ENCODE measurements at regions not wholly inside any gene's neighbourhood (a gene's known extent, or its start where the extent isn't known, plus 50 kb on each side); places are given as distances from the start of the nearest gene placed in this dataset.

DNA sequence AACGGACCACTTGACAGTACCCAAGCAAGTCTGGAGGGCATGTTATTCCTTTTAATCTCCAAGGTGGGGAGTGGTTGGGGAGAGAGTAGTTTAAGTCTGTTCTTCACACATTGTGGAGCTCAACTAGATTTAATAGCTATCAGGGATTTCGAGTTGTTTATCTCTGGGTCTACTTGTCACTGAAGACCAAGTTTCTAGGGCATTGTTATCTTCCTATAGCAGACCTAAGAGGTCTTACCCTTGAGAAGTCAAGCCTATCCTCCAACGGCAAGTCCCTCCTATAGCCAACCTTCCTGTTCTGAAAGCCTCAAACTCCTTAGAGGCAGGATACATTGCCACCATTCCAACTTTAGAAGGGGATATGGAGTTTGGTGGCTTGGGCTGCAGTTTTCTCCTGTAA is 164.5 kb upstream of the MOCS1 start:
- POLR2A ChIA-PET = no interaction called here
- CTCF ChIA-PET = no interaction called here
- no peak for DNase-seq (ENCODE audit: extremely low spot score)
- TF ChIP-seq L3MBTL2 (conservative IDR thresholded peaks at IDR 0.05) (no peak), ARNT (IDR thresholded peaks at IDR 0.05) (no peak), SUZ12 (IDR thresholded peaks at IDR 0.05) (no peak), ZNF384 (IDR thresholded peaks at IDR 0.05) (no peak), NFRKB (IDR thresholded peaks at IDR 0.05) (no peak), FOXK2 (IDR thresholded peaks at IDR 0.05) (no peak), SP1 (IDR thresholded peaks at IDR 0.05) (no peak), CTBP1 (IDR thresholded peaks at IDR 0.05; ENCODE audit: borderline replicate concordance) (no peak), ELF4 (IDR thresholded peaks at IDR 0.05) (no peak), FOXM1 (IDR thresholded peaks at IDR 0.05; ENCODE audit: borderline replicate concordance) (no peak)
- TF ChIP-seq, protein P1, sequence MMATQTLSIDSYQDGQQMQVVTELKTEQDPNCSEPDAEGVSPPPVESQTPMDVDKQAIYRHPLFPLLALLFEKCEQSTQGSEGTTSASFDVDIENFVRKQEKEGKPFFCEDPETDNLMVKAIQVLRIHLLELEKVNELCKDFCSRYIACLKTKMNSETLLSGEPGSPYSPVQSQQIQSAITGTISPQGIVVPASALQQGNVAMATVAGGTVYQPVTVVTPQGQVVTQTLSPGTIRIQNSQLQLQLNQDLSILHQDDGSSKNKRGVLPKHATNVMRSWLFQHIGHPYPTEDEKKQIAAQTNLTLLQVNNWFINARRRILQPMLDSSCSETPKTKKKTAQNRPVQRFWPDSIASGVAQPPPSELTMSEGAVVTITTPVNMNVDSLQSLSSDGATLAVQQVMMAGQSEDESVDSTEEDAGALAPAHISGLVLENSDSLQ (IDR thresholded peaks at IDR 0.05) = no peak

DNA sequence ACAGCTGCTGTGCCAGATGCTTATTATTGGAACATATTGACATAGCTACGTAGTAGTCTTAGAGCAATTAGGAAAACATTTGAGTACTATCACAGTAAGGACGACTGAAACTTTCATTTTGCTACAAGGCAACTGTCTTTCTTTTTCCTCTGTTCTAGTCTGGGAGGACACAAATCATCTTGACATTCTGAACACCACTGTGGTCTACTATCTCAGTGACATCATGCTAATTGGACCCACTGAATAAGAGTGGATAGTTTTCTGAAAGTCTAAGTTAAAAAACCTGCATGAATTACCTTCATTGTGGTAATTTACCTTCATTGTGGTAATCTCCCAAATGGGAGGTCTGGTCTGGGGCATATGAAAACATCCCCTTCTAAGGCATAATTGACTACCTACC is 163.3 kb upstream of the MOCS1 start:
- POLR2A ChIA-PET = no interaction called here
- no peak for DNase-seq (ENCODE audit: extremely low spot score)
- CTCF ChIA-PET = no interaction called here
- TF ChIP-seq FOXM1 (IDR thresholded peaks at IDR 0.05; ENCODE audit: borderline replicate concordance) = no peak

DNA sequence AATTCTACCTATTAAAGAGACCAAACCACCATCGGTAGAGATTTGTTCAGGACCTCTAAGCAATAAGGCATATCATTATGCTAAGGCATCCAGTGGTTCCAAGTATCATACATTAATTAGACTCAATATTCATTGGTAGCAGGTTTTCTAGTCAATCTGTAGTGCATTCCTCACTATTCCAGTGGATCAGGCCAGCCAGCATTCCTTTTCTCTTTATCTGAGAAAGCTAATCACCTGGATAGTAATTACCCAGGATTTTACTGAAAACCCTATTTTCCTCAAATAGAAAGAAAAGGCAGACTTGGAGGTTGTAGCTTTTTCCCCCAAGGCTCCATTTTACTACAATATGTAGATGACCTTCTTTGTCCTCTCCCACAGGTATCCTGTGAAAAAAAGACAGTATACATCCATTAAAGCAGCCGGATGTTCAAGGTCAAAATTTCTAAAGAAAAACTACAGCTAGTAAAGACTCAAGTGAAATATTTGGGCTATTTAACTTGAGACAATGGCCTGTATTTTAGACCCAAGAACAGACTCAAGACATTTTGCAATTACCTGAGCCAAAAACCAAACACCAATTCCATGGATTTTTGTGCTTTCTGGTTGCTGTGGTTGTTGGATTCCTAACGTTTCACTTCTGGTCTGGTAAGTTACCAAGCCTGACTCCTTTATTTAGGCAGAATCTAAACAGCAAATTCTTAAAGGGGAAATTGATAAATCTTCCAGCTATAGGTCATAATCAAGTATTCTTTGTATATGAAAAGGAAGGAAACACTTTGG is 149.1 kb upstream of the MOCS1 start:
- ChIA-PET POLR2A (no interaction called here), CTCF (no interaction called here)
- DNase-seq (ENCODE audit: extremely low spot score) = no peak
- TF ChIP-seq HDGF (IDR thresholded peaks at IDR 0.05; ENCODE audit: borderline replicate concordance) (no peak), BHLHE40 (IDR thresholded peaks at IDR 0.05; ENCODE audit: borderline replicate concordance) (no peak), ELF4 (IDR thresholded peaks at IDR 0.05) (no peak), SP1 (IDR thresholded peaks at IDR 0.05) (no peak), CTBP1 (IDR thresholded peaks at IDR 0.05; ENCODE audit: borderline replicate concordance) (no peak), FOXM1 (IDR thresholded peaks at IDR 0.05; ENCODE audit: borderline replicate concordance) (no peak), NFRKB (IDR thresholded peaks at IDR 0.05) (no peak), FOXA1 (IDR thresholded peaks at IDR 0.05) (no peak), FOXK2 (IDR thresholded peaks at IDR 0.05) (no peak), ZNF384 (IDR thresholded peaks at IDR 0.05) (no peak), L3MBTL2 (conservative IDR thresholded peaks at IDR 0.05) (no peak), TARDBP (IDR thresholded peaks at IDR 0.05) (no peak), SUZ12 (IDR thresholded peaks at IDR 0.05) (no peak), ARNT (IDR thresholded peaks at IDR 0.05) (no peak)
- TF ChIP-seq, protein P1 (IDR thresholded peaks at IDR 0.05) = no peak

DNA sequence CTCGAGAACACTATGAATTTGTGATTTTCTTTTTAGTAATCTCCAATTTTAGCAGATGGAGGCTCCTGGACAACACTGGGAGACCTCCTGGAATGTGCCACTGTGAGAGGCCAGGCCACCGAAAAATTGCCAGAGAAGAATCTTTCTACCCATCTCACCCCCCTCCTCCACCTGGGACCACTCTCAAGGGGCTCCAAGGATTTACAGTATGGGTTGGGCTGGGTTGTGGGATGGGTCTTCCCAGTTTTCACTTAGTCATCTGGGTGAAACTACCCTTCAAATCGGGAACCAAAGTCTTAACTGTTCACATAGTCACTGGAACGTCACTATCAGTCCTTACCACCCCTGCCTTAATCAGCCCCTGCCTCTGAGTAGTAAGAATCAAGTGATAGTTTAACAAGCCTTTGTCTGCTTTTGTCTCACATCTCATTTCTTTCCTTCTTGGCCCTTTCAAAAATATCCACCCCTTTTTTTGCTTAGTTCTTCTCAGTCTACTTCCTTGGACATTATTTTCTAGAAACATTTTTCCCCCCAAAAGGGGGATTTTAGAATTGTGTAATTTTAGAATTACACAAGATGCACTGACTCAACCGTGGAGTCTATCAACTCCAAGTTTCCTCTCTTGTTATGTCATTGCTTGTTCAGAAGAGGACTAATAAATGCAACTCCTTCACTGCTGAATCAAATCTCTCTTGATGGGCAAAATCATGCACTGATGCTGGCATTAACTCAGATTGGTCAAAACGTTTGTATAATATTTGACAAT is 148.2 kb upstream of the MOCS1 start:
- POLR2A ChIA-PET = no interaction called here
- TF ChIP-seq, protein P1 (IDR thresholded peaks at IDR 0.05) = no peak
- no peak for TF ChIP-seq HDGF (IDR thresholded peaks at IDR 0.05; ENCODE audit: borderline replicate concordance)
- TF ChIP-seq SUZ12 (IDR thresholded peaks at IDR 0.05) = no peak
- no peak for TF ChIP-seq LEF1 (IDR thresholded peaks at IDR 0.05; ENCODE audit: borderline replicate concordance)
- no peak for TF ChIP-seq ELF4 (IDR thresholded peaks at IDR 0.05)
- no peak for TF ChIP-seq FOXA1 (IDR thresholded peaks at IDR 0.05)
- TF ChIP-seq SP1 (IDR thresholded peaks at IDR 0.05) = no peak
- TF ChIP-seq L3MBTL2 (conservative IDR thresholded peaks at IDR 0.05) = no peak
- TF ChIP-seq CTBP1 (IDR thresholded peaks at IDR 0.05; ENCODE audit: borderline replicate concordance) = no peak
- no peak for TF ChIP-seq TARDBP (IDR thresholded peaks at IDR 0.05)
- no peak for TF ChIP-seq FOXM1 (IDR thresholded peaks at IDR 0.05; ENCODE audit: borderline replicate concordance)
- no peak for TF ChIP-seq FOXK2 (IDR thresholded peaks at IDR 0.05)
- no peak for TF ChIP-seq ZNF384 (IDR thresholded peaks at IDR 0.05)
- CTCF ChIA-PET = interaction anchor here (0.6 kb wide), 1 partner anchor 268 kb away, joined by 3 read pairs; no protein-coding TSS in a partner anchor
- DNase-seq (ENCODE audit: extremely low spot score) = no peak

DNA sequence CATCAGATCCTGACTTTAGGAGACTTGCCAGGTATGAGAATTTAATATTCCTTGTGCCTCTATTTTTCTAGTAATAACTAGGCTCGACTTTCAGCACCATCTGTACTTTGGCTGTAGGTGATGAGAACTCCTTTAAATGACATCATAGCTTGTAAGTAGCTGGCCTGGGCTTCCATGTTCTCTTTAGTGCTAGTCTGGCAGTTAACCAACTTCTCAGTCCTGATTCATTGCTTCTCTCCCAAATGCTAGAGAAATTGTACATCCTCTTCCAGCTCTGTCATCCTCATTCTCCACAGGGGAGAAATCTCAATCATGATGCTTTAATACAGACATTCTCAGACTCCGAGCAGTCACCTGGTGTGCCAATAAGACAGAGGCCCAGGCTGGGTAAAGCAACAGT is 143.5 kb upstream of the MOCS1 start:
- ChIA-PET POLR2A (no interaction called here), CTCF (no interaction called here)
- TF ChIP-seq CTBP1 (IDR thresholded peaks at IDR 0.05; ENCODE audit: borderline replicate concordance) (no peak), FOXM1 (IDR thresholded peaks at IDR 0.05; ENCODE audit: borderline replicate concordance) (no peak), FOXK2 (IDR thresholded peaks at IDR 0.05) (no peak), ZNF384 (IDR thresholded peaks at IDR 0.05) (no peak), ELF4 (IDR thresholded peaks at IDR 0.05) (no peak), SUZ12 (IDR thresholded peaks at IDR 0.05) (no peak), TARDBP (IDR thresholded peaks at IDR 0.05) (no peak), SP1 (IDR thresholded peaks at IDR 0.05) (no peak), NFRKB (IDR thresholded peaks at IDR 0.05) (no peak), L3MBTL2 (conservative IDR thresholded peaks at IDR 0.05) (no peak), HDGF (IDR thresholded peaks at IDR 0.05; ENCODE audit: borderline replicate concordance) (no peak), BHLHE40 (IDR thresholded peaks at IDR 0.05; ENCODE audit: borderline replicate concordance) (no peak)
- TF ChIP-seq, protein P1 (IDR thresholded peaks at IDR 0.05) = no peak
- DNase-seq (ENCODE audit: extremely low spot score) = no peak
